Islet precursor cell (in vitro differentiated cells): ENCODE measurements at regions not wholly inside any gene's neighbourhood (a gene's known extent, or its start where the extent isn't known, plus 50 kb on each side); places are given as distances from the start of the nearest gene placed in this dataset.
A peak's percentile ranks its signal among the peaks of the same experiment; 100 is the strongest.
"Not testable (repeated sequence)": the region's sequence is repeated elsewhere in the genome, so short reads cannot be mapped to it uniquely, and the experiment has no call there.

Experiments
- DNase-seq: peaks from one replicate; pipeline ENCODE4 v3.0.0-alpha.2; 2018

- no peak for DNase-seq
Observed at GRCh38 chr6:98366371-98366770, 468.0 kb upstream of the POU3F2 start.

GRCh38 chr6:98380589-98380988 is 453.8 kb upstream of the POU3F2 start:
- DNase-seq = no peak

- DNase-seq = no peak
Observed at GRCh38 chr6:98382246-98382645, 452.1 kb upstream of the POU3F2 start.

- no peak for DNase-seq
Observed at GRCh38 chr6:98384334-98384733, 450.0 kb upstream of the POU3F2 start.

- DNase-seq = no peak
Observed at GRCh38 chr6:98384801-98385200, 449.6 kb upstream of the POU3F2 start.

- DNase-seq = no peak
Observed at GRCh38 chr6:98395610-98396166, 438.7 kb upstream of the POU3F2 start.

GRCh38 chr6:98416027-98416426 is 418.3 kb upstream of the POU3F2 start:
- no peak for DNase-seq

GRCh38 chr6:98416497-98417158 is 417.7 kb upstream of the POU3F2 start:
- DNase-seq = not testable (repeated sequence)

- no peak for DNase-seq
Observed at GRCh38 chr6:98433325-98434056, 400.9 kb upstream of the POU3F2 start.

GRCh38 chr6:98443633-98444032 is 390.7 kb upstream of the POU3F2 start:
- DNase-seq = no peak

- DNase-seq = no peak
Observed at GRCh38 chr6:98452685-98453084, 381.7 kb upstream of the POU3F2 start.

GRCh38 chr6:98454809-98455322 is 379.5 kb upstream of the POU3F2 start:
- DNase-seq = no peak

- DNase-seq = no peak
Observed at GRCh38 chr6:98458708-98459107, 375.7 kb upstream of the POU3F2 start.

- no peak for DNase-seq
Observed at GRCh38 chr6:98463038-98464000, 371.1 kb upstream of the POU3F2 start.

- no peak for DNase-seq
Observed at GRCh38 chr6:98467091-98467490, 367.3 kb upstream of the POU3F2 start.

- no peak for DNase-seq
Observed at GRCh38 chr6:98467902-98468301, 366.5 kb upstream of the POU3F2 start.

- DNase-seq = no peak
Observed at GRCh38 chr6:98469141-98469540, 365.2 kb upstream of the POU3F2 start.

GRCh38 chr6:98470821-98471220 is 363.6 kb upstream of the POU3F2 start:
- DNase-seq = peak; percentile 55

- no peak for DNase-seq
Observed at GRCh38 chr6:98471444-98471843, 362.9 kb upstream of the POU3F2 start.

GRCh38 chr6:98477231-98477630 is 357.1 kb upstream of the POU3F2 start:
- no peak for DNase-seq

- no peak for DNase-seq
Observed at GRCh38 chr6:98484696-98485095, 349.7 kb upstream of the POU3F2 start.

- no peak for DNase-seq
Observed at GRCh38 chr6:98485593-98485992, 348.8 kb upstream of the POU3F2 start.

GRCh38 chr6:98486057-98486456 is 348.3 kb upstream of the POU3F2 start:
- no peak for DNase-seq
